GM21786 (cell line): ENCODE measurements at regions not wholly inside any gene's neighbourhood (a gene's known extent, or its start where the extent isn't known, plus 50 kb on each side); places are given as distances from the start of the nearest gene placed in this dataset.
"Not testable (repeated sequence)": the region's sequence is repeated elsewhere in the genome, so short reads cannot be mapped to it uniquely, and the experiment has no call there.

ENCODE experiments used
- ATAC-seq: cut with Tn5 transposase; IDR thresholded peaks from one replicate; pipeline ENCODE4 v1.9.1; 2021; ENCODE audit not compliant: unreplicated experiment

- ATAC-seq: no peak
These were observed 50.0 kb upstream of the ACYP2 start for GRCh38 chr2:54065411-54065810.

GRCh38 chr2:54063967-54064535, 51.4 kb upstream of the ACYP2 start:
- ATAC-seq: no peak

GRCh38 chr2:54062401-54062800, 53.0 kb upstream of the ACYP2 start:
- ATAC-seq: no peak

DNA sequence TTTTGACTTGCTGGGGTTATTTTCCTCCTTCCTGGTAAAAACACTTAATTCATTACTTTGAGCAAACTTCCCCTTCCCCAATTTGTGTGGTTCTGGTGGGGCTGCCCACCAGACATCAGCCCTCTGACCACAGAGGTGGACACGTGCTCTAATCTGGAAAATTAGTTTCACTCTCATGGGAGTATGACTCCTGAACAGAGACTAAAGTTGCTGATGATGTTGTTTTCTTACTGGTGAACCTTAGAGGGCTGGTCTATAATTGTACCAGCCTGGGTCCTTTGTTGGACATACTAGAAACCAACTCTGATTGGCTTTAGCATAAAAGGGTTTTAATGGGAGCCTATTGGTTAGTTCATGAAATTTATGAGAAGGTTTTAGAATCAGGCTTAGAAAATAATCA, 54.1 kb upstream of the ACYP2 start:
- no peak for ATAC-seq

GRCh38 chr2:54059986-54060385, 55.4 kb upstream of the ACYP2 start:
- no peak for ATAC-seq

GRCh38 chr2:54059504-54059903, 55.9 kb upstream of the ACYP2 start:
- ATAC-seq: no peak

DNA sequence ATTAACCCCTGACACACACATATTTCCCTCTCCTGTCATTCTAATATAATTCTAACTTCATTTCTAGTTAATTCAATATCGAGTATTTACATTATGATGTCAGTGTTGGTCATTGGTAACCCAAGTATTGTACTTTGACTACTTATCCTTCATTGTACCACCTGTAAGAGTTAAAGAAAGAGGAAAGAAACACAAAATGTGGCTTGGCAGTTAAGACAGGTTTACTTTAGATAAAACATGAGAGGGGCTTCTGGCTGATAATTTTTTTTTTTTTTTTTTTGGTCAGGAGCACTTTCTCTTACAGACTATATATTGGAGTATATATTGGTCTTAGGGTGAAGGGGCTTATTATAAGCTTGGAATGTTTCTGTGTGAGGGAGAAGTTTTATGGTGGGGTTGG, 57.0 kb upstream of the ACYP2 start:
- no peak for ATAC-seq

- ATAC-seq: no peak
These were observed 60.6 kb upstream of the ACYP2 start for GRCh38 chr2:54054774-54055173.

DNA sequence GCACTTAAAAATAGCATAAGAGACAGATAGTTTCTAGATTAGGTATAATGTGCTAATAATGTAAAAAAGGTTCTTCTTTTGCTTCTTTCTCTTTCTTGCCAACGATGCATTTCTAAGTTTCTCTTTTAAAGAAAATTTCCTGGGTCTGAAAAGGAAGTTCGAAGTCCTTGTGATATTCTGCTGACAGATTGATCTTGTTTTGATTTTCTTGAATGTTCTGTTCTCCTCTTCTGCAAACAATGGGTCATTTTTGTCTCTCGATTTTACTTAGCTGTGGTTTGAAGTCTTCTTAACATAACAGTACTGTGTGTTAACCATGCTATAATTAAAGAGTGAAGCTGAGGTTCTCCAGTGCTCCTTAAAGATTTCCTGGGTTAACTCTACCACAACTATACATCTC, 61.1 kb upstream of the ACYP2 start:
- ATAC-seq: peak; percentile 79

- peak; percentile 28 for ATAC-seq
These were observed 61.6 kb upstream of the ACYP2 start for GRCh38 chr2:54053830-54054229.

- peak; percentile 21 for ATAC-seq
These were observed 62.3 kb upstream of the ACYP2 start for GRCh38 chr2:54052825-54053718.

- ATAC-seq: no peak
These were observed 65.0 kb upstream of the ACYP2 start for GRCh38 chr2:54050445-54050844.

GRCh38 chr2:54049365-54049764, 66.0 kb upstream of the ACYP2 start:
- ATAC-seq: no peak

DNA sequence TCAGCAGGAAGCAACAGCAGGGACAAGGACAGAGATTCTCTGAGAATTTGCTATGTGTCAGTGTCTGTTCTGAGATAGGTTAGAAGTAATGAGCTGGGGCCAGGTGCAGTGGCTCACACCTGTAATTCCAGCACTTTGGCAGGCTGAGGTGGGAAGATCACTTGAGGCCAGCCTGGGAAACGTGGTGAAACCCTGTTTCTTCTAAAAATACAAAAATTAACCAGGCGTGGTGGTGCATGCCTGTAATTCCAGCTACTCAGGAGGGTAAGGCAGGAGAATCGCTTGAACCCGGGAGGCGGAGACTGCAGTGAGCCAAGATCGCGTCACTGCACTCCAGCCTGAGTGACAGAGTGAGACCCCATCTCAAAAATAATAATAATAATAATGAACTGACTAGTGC, 66.5 kb upstream of the ACYP2 start:
- ATAC-seq: not testable (repeated sequence)

- ATAC-seq: no peak
These were observed 67.2 kb upstream of the ACYP2 start for GRCh38 chr2:54048117-54048785.

GRCh38 chr2:54047658-54048057, 67.8 kb upstream of the ACYP2 start:
- no peak for ATAC-seq

- no peak for ATAC-seq
These were observed 68.3 kb upstream of the ACYP2 start for GRCh38 chr2:54047091-54047490.

DNA sequence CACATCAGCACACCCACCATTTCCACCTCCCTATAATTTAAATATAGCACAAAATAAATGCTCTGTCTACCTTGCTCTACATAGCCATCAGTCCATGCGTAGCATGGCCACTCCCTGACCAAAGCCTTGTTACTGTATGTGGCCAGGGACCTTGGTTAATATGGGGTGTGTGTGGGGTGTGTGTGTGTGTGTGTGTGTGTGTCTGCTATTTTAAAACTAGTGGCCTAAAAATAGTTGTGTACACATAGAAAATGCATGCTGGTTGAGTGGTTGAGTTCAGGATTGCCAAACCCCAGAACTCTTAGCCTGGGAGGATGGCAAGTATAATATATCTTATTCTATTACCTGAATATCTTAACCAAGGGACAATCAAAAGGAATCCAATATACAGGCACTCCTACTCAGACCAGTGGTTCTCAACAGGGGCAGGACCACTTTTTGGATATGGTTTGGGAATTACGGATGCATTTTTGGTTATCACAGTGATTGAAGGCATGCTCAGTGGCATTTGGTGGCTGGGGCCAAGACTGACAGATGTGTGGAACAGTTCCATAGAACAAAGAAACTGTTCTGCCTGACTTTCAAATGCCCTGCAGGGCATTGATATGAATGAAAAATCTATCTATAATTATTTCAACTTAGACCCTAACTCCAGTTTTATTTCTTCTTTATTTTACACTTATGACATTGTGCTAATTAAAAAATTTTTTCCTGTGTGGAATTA, 72.3 kb upstream of the PSME4 start:
- no peak for ATAC-seq

DNA sequence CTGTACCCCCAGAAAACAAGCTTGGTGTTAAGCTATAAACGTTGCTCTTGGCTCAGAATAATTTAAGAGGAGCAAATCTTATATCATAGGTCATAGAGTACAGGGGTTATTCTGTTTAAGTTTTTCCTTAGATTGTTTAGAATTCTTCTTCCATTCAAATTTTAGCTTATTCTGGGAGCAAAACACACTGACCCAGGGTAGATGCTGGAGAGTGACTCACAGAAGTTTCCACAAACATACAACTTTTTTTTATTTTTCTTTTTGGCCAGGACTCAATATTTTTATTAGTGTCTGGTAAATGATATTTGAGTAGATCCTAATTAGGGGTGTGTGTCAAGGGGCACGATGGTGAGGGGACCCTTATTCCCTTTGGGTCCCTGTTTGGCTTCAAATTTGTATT, 71.5 kb upstream of the PSME4 start:
- no peak for ATAC-seq

DNA sequence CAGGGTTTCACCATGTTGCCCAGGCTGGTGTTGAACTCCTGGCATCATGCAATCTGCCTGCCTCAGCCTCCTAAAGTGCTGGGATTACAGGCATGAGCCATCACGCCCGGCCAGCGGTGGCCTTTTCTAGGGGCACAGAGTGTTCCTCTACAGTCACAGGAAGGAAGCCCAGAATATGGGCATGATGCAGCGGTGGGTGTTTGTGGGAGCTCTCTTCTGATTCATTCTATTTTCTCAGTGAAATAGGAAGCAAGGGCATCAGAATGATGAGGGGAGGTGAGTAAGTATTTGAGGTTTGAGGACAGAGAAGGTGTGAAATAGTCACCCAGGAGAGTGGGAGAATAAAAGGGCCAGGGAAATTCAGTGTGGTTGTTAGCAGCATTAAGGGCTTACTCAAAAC, 70.3 kb upstream of the PSME4 start:
- ATAC-seq: no peak

DNA sequence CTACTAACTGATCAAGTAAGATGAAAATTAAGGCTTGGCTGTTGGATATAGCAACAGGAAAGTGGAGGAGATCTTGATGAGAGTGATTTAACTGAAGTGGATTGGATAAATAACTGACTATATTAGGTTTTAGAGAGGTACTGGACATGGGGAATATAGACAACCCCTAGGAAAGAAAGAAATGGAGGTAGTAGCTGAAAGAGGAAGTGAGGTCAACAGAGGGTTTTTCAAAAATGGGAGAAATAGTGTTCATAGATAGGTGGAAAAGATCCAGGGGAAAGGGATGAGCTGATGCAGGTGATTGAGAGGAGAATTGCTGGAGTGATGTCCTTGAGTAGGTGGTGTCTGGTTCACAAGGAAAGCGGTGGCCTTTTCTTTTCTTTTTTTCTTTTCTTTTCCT, 69.9 kb upstream of the PSME4 start:
- ATAC-seq: no peak
